ENCODE measurements at regions not wholly inside any gene's neighbourhood (a gene's known extent, or its start where the extent isn't known, plus 50 kb on each side); places are given as distances from the start of the nearest gene placed in this dataset.
"Not testable (repeated sequence)": the region's sequence is repeated elsewhere in the genome, so short reads cannot be mapped to it uniquely, and the experiment has no call there.

- Histone ChIP-seq H3K27ac (ENCODE audit: low read length) (no peak overlapping the region), H3K4me3 (ENCODE audit: low read depth in 1 of 2, low read length in 2 of 2) (no peak overlapping the region), H3K27me3 (ENCODE audit: low read depth, low read length) (no peaks in the 10 kb centered on the region), H3K4me1 (ENCODE audit: control insufficient read depth in 1 of 2, insufficient read depth in 2 of 2, low read length in 2 of 2) (peaks cover 2 to 15% of the 10 kb centered on the region in 2 donors), H3K9me3 (ENCODE audit: control insufficient read depth in 1 of 2, low read length in 2 of 2) (no peaks in the 10 kb centered on the region), H3K36me3 (ENCODE audit: control insufficient read depth in 1 of 2, insufficient read depth in 2 of 2, low read length in 2 of 2) (no peaks in the 10 kb centered on the region)
Measured at GRCh38 chr2:238713198-238713826, 134.6 kb upstream of the TWIST2 start.

GRCh38 chr2:238714038-238714528 is 133.8 kb upstream of the TWIST2 start:
- no peak overlapping the region for H3K27ac ChIP-seq (ENCODE audit: low read length)
- H3K9me3 ChIP-seq (ENCODE audit: control insufficient read depth in 1 of 2, low read length in 2 of 2), result no peaks in the 10 kb centered on the region
- H3K4me3 ChIP-seq (ENCODE audit: low read depth in 1 of 2, low read length in 2 of 2), result no peak overlapping the region
- no peaks in the 10 kb centered on the region for H3K36me3 ChIP-seq (ENCODE audit: control insufficient read depth in 1 of 2, insufficient read depth in 2 of 2, low read length in 2 of 2)
- no peaks in the 10 kb centered on the region for H3K27me3 ChIP-seq (ENCODE audit: low read depth, low read length)
- H3K4me1 ChIP-seq (ENCODE audit: control insufficient read depth in 1 of 2, insufficient read depth in 2 of 2, low read length in 2 of 2), result peaks cover 2 to 15% of the 10 kb centered on the region in 2 donors

GRCh38 chr2:238716171-238716570 is 131.7 kb upstream of the TWIST2 start:
- Histone ChIP-seq H3K4me3 (ENCODE audit: low read depth in 1 of 2, low read length in 2 of 2) (no peak overlapping the region), H3K27ac (ENCODE audit: low read length) (no peak overlapping the region), H3K27me3 (ENCODE audit: low read depth, low read length) (no peaks in the 10 kb centered on the region), H3K9me3 (ENCODE audit: control insufficient read depth in 1 of 2, low read length in 2 of 2) (no peaks in the 10 kb centered on the region), H3K4me1 (ENCODE audit: control insufficient read depth in 1 of 2, insufficient read depth in 2 of 2, low read length in 2 of 2) (no peaks in the 10 kb centered on the region), H3K36me3 (ENCODE audit: control insufficient read depth in 1 of 2, insufficient read depth in 2 of 2, low read length in 2 of 2) (no peaks in the 10 kb centered on the region)

GRCh38 chr2:238716585-238716984 is 131.3 kb upstream of the TWIST2 start:
- Histone ChIP-seq H3K27ac (ENCODE audit: low read length) (no peak overlapping the region), H3K27me3 (ENCODE audit: low read depth, low read length) (no peaks in the 10 kb centered on the region), H3K36me3 (ENCODE audit: control insufficient read depth in 1 of 2, insufficient read depth in 2 of 2, low read length in 2 of 2) (no peaks in the 10 kb centered on the region), H3K9me3 (ENCODE audit: control insufficient read depth in 1 of 2, low read length in 2 of 2) (no peaks in the 10 kb centered on the region), H3K4me3 (ENCODE audit: low read depth in 1 of 2, low read length in 2 of 2) (no peak overlapping the region), H3K4me1 (ENCODE audit: control insufficient read depth in 1 of 2, insufficient read depth in 2 of 2, low read length in 2 of 2) (no peaks in the 10 kb centered on the region)

GRCh38 chr2:238717084-238717483 is 130.8 kb upstream of the TWIST2 start:
- H3K9me3 ChIP-seq (ENCODE audit: control insufficient read depth in 1 of 2, low read length in 2 of 2), result no peaks in the 10 kb centered on the region
- H3K36me3 ChIP-seq (ENCODE audit: control insufficient read depth in 1 of 2, insufficient read depth in 2 of 2, low read length in 2 of 2), result no peaks in the 10 kb centered on the region
- H3K27ac ChIP-seq (ENCODE audit: low read length), result no peak overlapping the region
- no peaks in the 10 kb centered on the region for H3K4me1 ChIP-seq (ENCODE audit: control insufficient read depth in 1 of 2, insufficient read depth in 2 of 2, low read length in 2 of 2)
- H3K4me3 ChIP-seq (ENCODE audit: low read depth in 1 of 2, low read length in 2 of 2), result no peak overlapping the region
- H3K27me3 ChIP-seq (ENCODE audit: low read depth, low read length), result no peaks in the 10 kb centered on the region

GRCh38 chr2:238719641-238720040 is 128.2 kb upstream of the TWIST2 start:
- Histone ChIP-seq H3K36me3 (ENCODE audit: control insufficient read depth in 1 of 2, insufficient read depth in 2 of 2, low read length in 2 of 2) (no peaks in the 10 kb centered on the region), H3K9me3 (ENCODE audit: control insufficient read depth in 1 of 2, low read length in 2 of 2) (no peaks in the 10 kb centered on the region), H3K27ac (ENCODE audit: low read length) (no peak overlapping the region), H3K4me1 (ENCODE audit: control insufficient read depth in 1 of 2, insufficient read depth in 2 of 2, low read length in 2 of 2) (no peaks in the 10 kb centered on the region), H3K27me3 (ENCODE audit: low read depth, low read length) (no peaks in the 10 kb centered on the region), H3K4me3 (ENCODE audit: low read depth in 1 of 2, low read length in 2 of 2) (no peak overlapping the region)

GRCh38 chr2:238720232-238720672 is 127.6 kb upstream of the TWIST2 start:
- H3K36me3 ChIP-seq (ENCODE audit: control insufficient read depth in 1 of 2, insufficient read depth in 2 of 2, low read length in 2 of 2), result no peaks in the 10 kb centered on the region
- no peaks in the 10 kb centered on the region for H3K9me3 ChIP-seq (ENCODE audit: control insufficient read depth in 1 of 2, low read length in 2 of 2)
- H3K27ac ChIP-seq (ENCODE audit: low read length), result no peak overlapping the region
- no peaks in the 10 kb centered on the region for H3K27me3 ChIP-seq (ENCODE audit: low read depth, low read length)
- no peaks in the 10 kb centered on the region for H3K4me1 ChIP-seq (ENCODE audit: control insufficient read depth in 1 of 2, insufficient read depth in 2 of 2, low read length in 2 of 2)
- no peak overlapping the region for H3K4me3 ChIP-seq (ENCODE audit: low read depth in 1 of 2, low read length in 2 of 2)

- Histone ChIP-seq H3K4me1 (ENCODE audit: control insufficient read depth in 1 of 2, insufficient read depth in 2 of 2, low read length in 2 of 2) (peaks cover 0 to 8% of the 10 kb centered on the region in 2 donors), H3K4me3 (ENCODE audit: low read depth in 1 of 2, low read length in 2 of 2) (no peak overlapping the region), H3K27me3 (ENCODE audit: low read depth, low read length) (no peaks in the 10 kb centered on the region), H3K27ac (ENCODE audit: low read length) (no peak overlapping the region), H3K9me3 (ENCODE audit: control insufficient read depth in 1 of 2, low read length in 2 of 2) (no peaks in the 10 kb centered on the region), H3K36me3 (ENCODE audit: control insufficient read depth in 1 of 2, insufficient read depth in 2 of 2, low read length in 2 of 2) (no peaks in the 10 kb centered on the region)
Measured at GRCh38 chr2:238722181-238722580, 125.7 kb upstream of the TWIST2 start.

- Histone ChIP-seq H3K9me3 (ENCODE audit: control insufficient read depth in 1 of 2, low read length in 2 of 2) (no peaks in the 10 kb centered on the region), H3K27me3 (ENCODE audit: low read depth, low read length) (no peaks in the 10 kb centered on the region), H3K36me3 (ENCODE audit: control insufficient read depth in 1 of 2, insufficient read depth in 2 of 2, low read length in 2 of 2) (no peaks in the 10 kb centered on the region), H3K4me3 (ENCODE audit: low read depth in 1 of 2, low read length in 2 of 2) (no peak overlapping the region), H3K4me1 (ENCODE audit: control insufficient read depth in 1 of 2, insufficient read depth in 2 of 2, low read length in 2 of 2) (peaks cover 3 to 12% of the 10 kb centered on the region in 2 donors), H3K27ac (ENCODE audit: low read length) (no peak overlapping the region)
Measured at GRCh38 chr2:238722883-238723282, 125.0 kb upstream of the TWIST2 start.

GRCh38 chr2:238723740-238724320 is 124.1 kb upstream of the TWIST2 start:
- H3K27ac ChIP-seq (ENCODE audit: low read length); H3K9me3 ChIP-seq (ENCODE audit: control insufficient read depth in 1 of 2, low read length in 2 of 2); H3K36me3 ChIP-seq (ENCODE audit: control insufficient read depth in 1 of 2, insufficient read depth in 2 of 2, low read length in 2 of 2); H3K27me3 ChIP-seq (ENCODE audit: low read depth, low read length); H3K4me3 ChIP-seq (ENCODE audit: low read depth in 1 of 2, low read length in 2 of 2): not testable (repeated sequence)
- H3K4me1 ChIP-seq (ENCODE audit: control insufficient read depth in 1 of 2, insufficient read depth in 2 of 2, low read length in 2 of 2), result peaks cover 4 to 13% of the 10 kb centered on the region in 2 donors

- H3K4me1 ChIP-seq (ENCODE audit: control insufficient read depth in 1 of 2, insufficient read depth in 2 of 2, low read length in 2 of 2), result peaks cover 4 to 19% of the 10 kb centered on the region in 2 donors
- no peaks in the 10 kb centered on the region for H3K9me3 ChIP-seq (ENCODE audit: control insufficient read depth in 1 of 2, low read length in 2 of 2)
- no peak overlapping the region for H3K4me3 ChIP-seq (ENCODE audit: low read depth in 1 of 2, low read length in 2 of 2)
- H3K36me3 ChIP-seq (ENCODE audit: control insufficient read depth in 1 of 2, insufficient read depth in 2 of 2, low read length in 2 of 2), result no peaks in the 10 kb centered on the region
- H3K27me3 ChIP-seq (ENCODE audit: low read depth, low read length), result no peaks in the 10 kb centered on the region
- peak overlapping the region; percentile 69 for H3K27ac ChIP-seq (ENCODE audit: low read length)
Measured at GRCh38 chr2:238724728-238725127, 123.2 kb upstream of the TWIST2 start.

GRCh38 chr2:238725298-238725697 is 122.6 kb upstream of the TWIST2 start:
- Histone ChIP-seq H3K27ac (ENCODE audit: low read length) (peak overlapping the region; percentile 69), H3K4me1 (ENCODE audit: control insufficient read depth in 1 of 2, insufficient read depth in 2 of 2, low read length in 2 of 2) (peaks cover 4 to 19% of the 10 kb centered on the region in 2 donors), H3K36me3 (ENCODE audit: control insufficient read depth in 1 of 2, insufficient read depth in 2 of 2, low read length in 2 of 2) (no peaks in the 10 kb centered on the region), H3K27me3 (ENCODE audit: low read depth, low read length) (no peaks in the 10 kb centered on the region), H3K4me3 (ENCODE audit: low read depth in 1 of 2, low read length in 2 of 2) (no peak overlapping the region), H3K9me3 (ENCODE audit: control insufficient read depth in 1 of 2, low read length in 2 of 2) (no peaks in the 10 kb centered on the region)
